ENCODE measurements at regions not wholly inside any gene's neighbourhood (a gene's known extent, or its start where the extent isn't known, plus 50 kb on each side); places are given as distances from the start of the nearest gene placed in this dataset.

DNA sequence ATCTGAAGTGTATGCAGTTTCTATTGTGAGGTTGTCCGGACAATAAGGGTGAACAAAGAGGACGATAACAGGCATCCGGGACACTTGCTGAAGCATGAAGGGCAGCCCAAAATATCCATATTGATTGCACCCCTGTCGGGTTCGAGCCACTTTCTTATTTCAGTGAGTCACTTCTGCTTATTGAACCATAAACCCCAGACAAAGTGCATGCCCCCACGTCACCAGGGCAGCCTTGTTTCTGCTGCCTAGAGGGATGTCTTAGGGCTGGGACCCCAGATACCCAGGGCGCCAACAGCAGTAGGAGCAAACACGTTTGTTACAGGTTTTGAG lies 175.3 kb upstream of the LYZL1 start:
- no peaks in the 10 kb centered on the region for H3K36me3 ChIP-seq (ENCODE audit: insufficient read depth, low read length)
- no peaks in the 10 kb centered on the region for H3K79me2 ChIP-seq (ENCODE audit: low read length)
- H3K9me3 ChIP-seq (ENCODE audit: low read length), result peaks cover 5% of the 10 kb centered on the region; the same call in 1 of the 2 replicates
- no peak overlapping the region for H3K4me3 ChIP-seq (ENCODE audit: low read length)
- H3K9me2 ChIP-seq (replicated peaks; ENCODE audit: insufficient read depth, low read length), result no peaks in the 10 kb centered on the region
- no peak overlapping the region for H3K4me2 ChIP-seq (ENCODE audit: low read depth, low read length, poor library complexity, severe bottlenecking)
- H3K27me3 ChIP-seq (ENCODE audit: low read length), result no peaks in the 10 kb centered on the region
- H4K20me1 ChIP-seq (ENCODE audit: insufficient read depth, low read depth, low read length), result no peaks in the 10 kb centered on the region
- no peak for DNase-seq
- no peak overlapping the region for H3K9ac ChIP-seq (ENCODE audit: low read length)
- no peak overlapping the region for H2AFZ ChIP-seq (ENCODE audit: low read length)
- H3K4me1 ChIP-seq (ENCODE audit: low read length), result no peaks in the 10 kb centered on the region
- no peak overlapping the region for H3K27ac ChIP-seq (ENCODE audit: low read length)

DNA sequence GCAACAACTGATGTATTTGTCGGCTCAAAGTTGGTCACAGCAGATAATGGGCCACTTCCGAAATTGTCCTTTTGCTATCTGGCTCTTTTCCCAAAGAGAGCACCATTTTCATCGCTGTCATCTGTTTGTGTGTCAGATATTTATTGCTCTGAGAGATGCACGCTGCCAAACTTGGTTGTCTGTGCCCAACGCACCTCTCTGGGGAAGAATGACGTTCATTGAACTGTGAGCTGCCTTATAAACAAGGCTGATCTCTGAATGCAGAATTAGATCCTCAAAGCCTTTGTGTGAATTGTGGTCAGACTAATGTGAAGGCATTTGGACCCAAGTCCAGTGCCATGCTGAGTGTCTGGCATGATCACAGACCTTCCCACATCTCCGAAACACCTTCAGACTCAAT lies 174.7 kb upstream of the LYZL1 start:
- H3K27ac ChIP-seq (ENCODE audit: low read length), result no peak overlapping the region
- no peaks in the 10 kb centered on the region for H3K36me3 ChIP-seq (ENCODE audit: insufficient read depth, low read length)
- H3K9me2 ChIP-seq (replicated peaks; ENCODE audit: insufficient read depth, low read length), result no peaks in the 10 kb centered on the region
- no peak for DNase-seq
- H3K9me3 ChIP-seq (ENCODE audit: low read length), result peaks cover 5% of the 10 kb centered on the region; the same call in 1 of the 2 replicates
- H3K9ac ChIP-seq (ENCODE audit: low read length), result no peak overlapping the region
- no peaks in the 10 kb centered on the region for H3K27me3 ChIP-seq (ENCODE audit: low read length)
- H3K4me3 ChIP-seq (ENCODE audit: low read length), result no peak overlapping the region
- H3K4me2 ChIP-seq (ENCODE audit: low read depth, low read length, poor library complexity, severe bottlenecking), result no peak overlapping the region
- no peaks in the 10 kb centered on the region for H3K79me2 ChIP-seq (ENCODE audit: low read length)
- H3K4me1 ChIP-seq (ENCODE audit: low read length), result no peaks in the 10 kb centered on the region
- H2AFZ ChIP-seq (ENCODE audit: low read length), result no peak overlapping the region
- H4K20me1 ChIP-seq (ENCODE audit: insufficient read depth, low read depth, low read length), result no peaks in the 10 kb centered on the region

DNA sequence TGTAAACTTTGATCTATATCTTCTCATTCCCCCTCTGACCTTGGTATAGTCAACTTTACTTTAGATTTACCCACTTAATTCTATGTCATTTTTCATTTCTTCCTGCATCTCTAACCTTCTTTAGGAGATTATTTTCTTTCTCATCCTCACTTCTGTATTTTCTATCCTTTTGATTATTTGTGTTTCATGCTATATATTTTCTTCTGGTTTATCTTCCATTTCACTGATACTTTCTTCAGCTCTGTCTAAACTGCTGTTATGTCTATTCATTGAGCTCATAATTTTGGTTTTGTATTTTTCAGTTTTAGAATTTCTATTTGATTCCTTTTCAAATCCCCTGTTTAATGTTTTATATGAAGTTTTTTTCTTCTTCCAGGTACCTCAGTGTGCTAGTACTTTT lies 171.1 kb upstream of the LYZL1 start:
- no peak overlapping the region for H3K9ac ChIP-seq (ENCODE audit: low read length)

DNA sequence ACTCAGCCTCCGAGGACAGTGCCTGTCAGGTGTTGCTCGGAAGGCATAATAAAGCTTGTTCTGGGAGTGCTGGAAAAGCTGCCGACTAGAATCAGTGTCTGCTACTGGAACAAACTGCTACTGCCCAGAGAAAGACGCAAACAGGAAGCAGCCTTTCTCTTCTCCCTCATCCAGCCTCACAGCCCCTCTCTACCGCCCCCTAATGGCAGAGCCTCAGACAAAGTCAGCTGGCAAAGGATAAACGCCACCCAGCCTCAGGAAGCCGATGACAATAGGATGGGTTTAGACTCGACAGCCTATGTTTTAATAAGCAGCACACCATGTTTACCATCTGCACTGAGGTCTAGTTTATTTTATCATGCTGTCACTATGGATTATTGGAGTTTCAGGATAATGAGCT lies 169.5 kb upstream of the LYZL1 start:
- no peaks in the 10 kb centered on the region for H3K4me1 ChIP-seq (ENCODE audit: low read length)
- H3K4me3 ChIP-seq (ENCODE audit: low read length), result no peak overlapping the region
- no peaks in the 10 kb centered on the region for H3K9me2 ChIP-seq (replicated peaks; ENCODE audit: insufficient read depth, low read length)
- H3K9me3 ChIP-seq (ENCODE audit: low read length), result peaks cover 5% of the 10 kb centered on the region; the same call in 1 of the 2 replicates
- H4K20me1 ChIP-seq (ENCODE audit: insufficient read depth, low read depth, low read length), result no peaks in the 10 kb centered on the region
- no peak overlapping the region for H2AFZ ChIP-seq (ENCODE audit: low read length)
- no peaks in the 10 kb centered on the region for H3K79me2 ChIP-seq (ENCODE audit: low read length)
- H3K4me2 ChIP-seq (ENCODE audit: low read depth, low read length, poor library complexity, severe bottlenecking), result no peak overlapping the region
- H3K27me3 ChIP-seq (ENCODE audit: low read length), result no peaks in the 10 kb centered on the region
- H3K9ac ChIP-seq (ENCODE audit: low read length), result no peak overlapping the region
- DNase-seq, result peak; percentile 64
- no peak overlapping the region for H3K27ac ChIP-seq (ENCODE audit: low read length)
- H3K36me3 ChIP-seq (ENCODE audit: insufficient read depth, low read length), result no peaks in the 10 kb centered on the region

More for the DNA sequence above, 171.1 kb upstream of the LYZL1 start:
- no peaks in the 10 kb centered on the region for H3K79me2 ChIP-seq (ENCODE audit: low read length)
- H3K27ac ChIP-seq (ENCODE audit: low read length), result no peak overlapping the region
- H3K4me2 ChIP-seq (ENCODE audit: low read depth, low read length, poor library complexity, severe bottlenecking), result no peak overlapping the region
- no peak overlapping the region for H2AFZ ChIP-seq (ENCODE audit: low read length)
- H3K4me3 ChIP-seq (ENCODE audit: low read length), result no peak overlapping the region
- H3K9me2 ChIP-seq (replicated peaks; ENCODE audit: insufficient read depth, low read length), result no peaks in the 10 kb centered on the region
- DNase-seq, result no peak
- H3K4me1 ChIP-seq (ENCODE audit: low read length), result no peaks in the 10 kb centered on the region
- no peaks in the 10 kb centered on the region for H3K36me3 ChIP-seq (ENCODE audit: insufficient read depth, low read length)
- no peaks in the 10 kb centered on the region for H3K27me3 ChIP-seq (ENCODE audit: low read length)
- H4K20me1 ChIP-seq (ENCODE audit: insufficient read depth, low read depth, low read length), result no peaks in the 10 kb centered on the region
- peaks cover 5% of the 10 kb centered on the region; the same call in 1 of the 2 replicates for H3K9me3 ChIP-seq (ENCODE audit: low read length)

DNA sequence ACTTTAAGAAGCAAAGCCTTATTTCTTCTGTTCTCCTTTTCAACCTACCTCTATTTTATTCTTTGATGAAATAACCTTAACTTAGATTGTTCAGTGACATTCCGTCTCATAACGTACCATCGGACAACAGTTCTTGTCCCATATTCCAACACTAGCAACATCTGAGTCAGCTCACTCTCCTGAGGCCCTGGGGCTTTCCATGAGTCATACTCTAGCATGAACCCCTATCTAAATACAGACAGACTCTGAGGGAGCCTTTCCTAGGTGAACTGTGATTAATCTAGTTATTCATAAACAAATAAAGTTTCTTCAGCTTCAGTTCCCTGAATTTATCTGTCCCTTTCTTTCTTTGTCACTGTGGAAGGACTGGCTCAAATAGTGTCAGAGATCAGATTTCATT lies 168.7 kb upstream of the LYZL1 start:
- Histone ChIP-seq H4K20me1 (ENCODE audit: insufficient read depth, low read depth, low read length) (no peaks in the 10 kb centered on the region), H3K27me3 (ENCODE audit: low read length) (no peaks in the 10 kb centered on the region), H3K9me2 (replicated peaks; ENCODE audit: insufficient read depth, low read length) (no peaks in the 10 kb centered on the region), H3K9me3 (ENCODE audit: low read length) (peaks cover 5% of the 10 kb centered on the region; the same call in 1 of the 2 replicates), H3K27ac (ENCODE audit: low read length) (no peak overlapping the region), H3K4me2 (ENCODE audit: low read depth, low read length, poor library complexity, severe bottlenecking) (no peak overlapping the region), H3K4me3 (ENCODE audit: low read length) (no peak overlapping the region), H3K9ac (ENCODE audit: low read length) (no peak overlapping the region), H3K4me1 (ENCODE audit: low read length) (no peaks in the 10 kb centered on the region), H2AFZ (ENCODE audit: low read length) (no peak overlapping the region), H3K36me3 (ENCODE audit: insufficient read depth, low read length) (no peaks in the 10 kb centered on the region), H3K79me2 (ENCODE audit: low read length) (no peaks in the 10 kb centered on the region)
- no peak for DNase-seq

DNA sequence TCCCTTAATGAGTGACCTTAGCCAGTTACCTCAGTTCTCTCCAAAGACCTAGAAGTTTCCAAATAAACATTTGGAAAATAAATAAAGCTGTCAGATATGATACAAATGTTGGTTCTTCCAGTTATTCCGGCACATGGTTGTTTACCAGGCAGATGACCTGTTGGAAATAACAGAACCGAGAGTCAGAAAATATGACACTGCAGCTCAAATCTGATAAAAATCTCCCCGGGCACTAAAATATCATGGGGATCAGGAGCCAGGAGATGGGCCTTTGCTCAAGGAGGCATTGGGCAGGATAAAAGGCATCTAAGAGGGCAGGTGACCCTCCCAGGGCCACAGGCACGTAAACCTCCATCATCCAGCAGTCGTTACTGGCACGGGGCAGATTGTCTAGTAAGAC lies 164.0 kb upstream of the LYZL1 start:
- Histone ChIP-seq H3K9me2 (replicated peaks; ENCODE audit: insufficient read depth, low read length) (no peaks in the 10 kb centered on the region), H2AFZ (ENCODE audit: low read length) (no peak overlapping the region), H3K36me3 (ENCODE audit: insufficient read depth, low read length) (no peaks in the 10 kb centered on the region), H4K20me1 (ENCODE audit: insufficient read depth, low read depth, low read length) (no peaks in the 10 kb centered on the region), H3K27ac (ENCODE audit: low read length) (no peak overlapping the region), H3K4me3 (ENCODE audit: low read length) (no peak overlapping the region), H3K79me2 (ENCODE audit: low read length) (no peaks in the 10 kb centered on the region), H3K4me2 (ENCODE audit: low read depth, low read length, poor library complexity, severe bottlenecking) (no peak overlapping the region), H3K9ac (ENCODE audit: low read length) (no peak overlapping the region), H3K27me3 (ENCODE audit: low read length) (no peaks in the 10 kb centered on the region), H3K9me3 (ENCODE audit: low read length) (no peaks in the 10 kb centered on the region), H3K4me1 (ENCODE audit: low read length) (no peaks in the 10 kb centered on the region)
- DNase-seq, result no peak

DNA sequence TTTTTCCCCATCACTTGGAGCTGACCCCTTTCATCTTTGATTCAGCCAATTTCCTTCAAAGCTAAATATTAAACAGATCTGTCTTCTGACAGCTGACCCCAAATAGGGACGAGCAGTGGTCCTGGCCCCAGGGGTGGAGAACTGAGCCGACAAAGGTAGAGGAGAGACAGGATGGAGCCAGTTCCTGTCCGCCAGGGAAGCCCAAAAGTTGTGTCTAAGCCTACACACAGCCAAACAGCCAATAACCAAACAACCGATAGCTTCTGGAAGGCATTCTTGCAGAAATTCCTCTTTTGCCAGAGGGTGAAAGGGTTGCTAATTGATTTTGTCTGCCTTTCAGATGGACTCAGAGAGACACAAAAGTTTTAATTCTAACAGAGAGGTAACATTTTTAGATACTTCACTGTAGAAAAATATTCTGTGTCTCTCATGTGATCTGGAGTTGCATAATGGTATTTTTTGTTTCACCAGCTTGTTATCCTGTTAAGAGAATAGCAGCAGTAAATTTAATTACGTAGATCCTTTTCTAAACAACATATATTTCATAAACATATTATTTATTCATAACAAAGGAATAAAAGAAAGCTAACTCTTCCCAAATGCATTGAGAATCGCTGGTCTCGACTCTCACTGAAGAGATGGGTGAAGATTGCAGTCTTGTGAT lies 161.7 kb upstream of the LYZL1 start:
- Histone ChIP-seq H4K20me1 (ENCODE audit: insufficient read depth, low read depth, low read length) (no peaks in the 10 kb centered on the region), H2AFZ (ENCODE audit: low read length) (no peak overlapping the region), H3K27ac (ENCODE audit: low read length) (no peak overlapping the region), H3K9me3 (ENCODE audit: low read length) (no peaks in the 10 kb centered on the region), H3K9ac (ENCODE audit: low read length) (no peak overlapping the region), H3K79me2 (ENCODE audit: low read length) (no peaks in the 10 kb centered on the region), H3K4me3 (ENCODE audit: low read length) (no peak overlapping the region), H3K4me1 (ENCODE audit: low read length) (no peaks in the 10 kb centered on the region), H3K4me2 (ENCODE audit: low read depth, low read length, poor library complexity, severe bottlenecking) (no peak overlapping the region), H3K27me3 (ENCODE audit: low read length) (no peaks in the 10 kb centered on the region), H3K36me3 (ENCODE audit: insufficient read depth, low read length) (no peaks in the 10 kb centered on the region), H3K9me2 (replicated peaks; ENCODE audit: insufficient read depth, low read length) (no peaks in the 10 kb centered on the region)
- DNase-seq, result no peak

DNA sequence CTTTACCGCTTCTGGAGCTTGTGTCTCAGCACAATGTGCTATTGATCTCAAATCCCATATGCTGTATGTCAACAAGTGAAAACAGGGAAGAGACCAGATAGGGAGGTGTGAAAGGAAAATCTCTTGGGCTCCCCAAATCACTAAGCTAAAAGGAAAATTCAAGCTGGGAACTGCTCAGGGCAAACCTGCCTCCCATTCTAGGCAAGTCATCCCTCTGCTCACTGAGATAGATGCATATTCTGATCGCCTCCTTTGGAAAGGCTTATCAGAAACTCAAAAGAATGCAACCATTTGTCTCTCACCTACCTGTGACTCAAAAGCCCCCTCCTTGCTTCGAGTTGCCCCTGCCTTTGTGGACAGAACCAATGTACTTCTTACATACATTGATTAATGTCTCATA lies 161.1 kb upstream of the LYZL1 start:
- H3K9ac ChIP-seq (ENCODE audit: low read length), result no peak overlapping the region
- no peaks in the 10 kb centered on the region for H3K9me2 ChIP-seq (replicated peaks; ENCODE audit: insufficient read depth, low read length)
- no peaks in the 10 kb centered on the region for H3K9me3 ChIP-seq (ENCODE audit: low read length)
- no peak overlapping the region for H3K27ac ChIP-seq (ENCODE audit: low read length)
- no peak overlapping the region for H2AFZ ChIP-seq (ENCODE audit: low read length)
- no peak for DNase-seq
- no peaks in the 10 kb centered on the region for H4K20me1 ChIP-seq (ENCODE audit: insufficient read depth, low read depth, low read length)
- H3K4me3 ChIP-seq (ENCODE audit: low read length), result no peak overlapping the region
- no peaks in the 10 kb centered on the region for H3K4me1 ChIP-seq (ENCODE audit: low read length)
- H3K79me2 ChIP-seq (ENCODE audit: low read length), result no peaks in the 10 kb centered on the region
- no peak overlapping the region for H3K4me2 ChIP-seq (ENCODE audit: low read depth, low read length, poor library complexity, severe bottlenecking)
- no peaks in the 10 kb centered on the region for H3K36me3 ChIP-seq (ENCODE audit: insufficient read depth, low read length)
- H3K27me3 ChIP-seq (ENCODE audit: low read length), result no peaks in the 10 kb centered on the region

All from Karpas-422 (cell line).